Nephron (organoid): ENCODE measurements at regions not wholly inside any gene's neighbourhood (a gene's known extent, or its start where the extent isn't known, plus 50 kb on each side); places are given as distances from the start of the nearest gene placed in this dataset.

Source experiments
- H3K27ac Mint-ChIP-seq, 3 experiments: 2 replicates each; pipeline ENCODE4 v1.8.0; 2020; ENCODE audit warnings: mixed read lengths in 3 of 3, mild to moderate bottlenecking in 2 of 3, moderate library complexity in 1 of 3
- H3K27me3 Mint-ChIP-seq: 2 replicates; pipeline ENCODE4 v1.8.0; 2021; ENCODE audit warnings: low read depth, mild to moderate bottlenecking, moderate library complexity, mixed read lengths
- H3K36me3 Mint-ChIP-seq: 2 replicates; pipeline ENCODE4 v1.8.0; 2020; ENCODE audit warnings: low read depth, mixed read lengths
- H3K4me1 Mint-ChIP-seq: 2 replicates; pipeline ENCODE4 v1.8.0; 2020; ENCODE audit warnings: mixed read lengths
- H3K4me3 Mint-ChIP-seq, 3 experiments: 2 replicates each; pipeline ENCODE4 v1.8.0; 2020; ENCODE audit warnings: mild to moderate bottlenecking in 3 of 3, mixed read lengths in 3 of 3, moderate library complexity in 2 of 3
- H3K9me3 Mint-ChIP-seq: 2 replicates; pipeline ENCODE4 v1.8.0; 2020; ENCODE audit warnings: mixed read lengths
- CTCF ChIP-seq, 3 experiments: fragments of 200-600 bp; sonication (generic); IDR thresholded peaks; one replicate each; pipeline ENCODE4 v1.5.0; 2021; ENCODE audit warnings: antibody characterized with exemption in 3 of 3; ENCODE audit not compliant: unreplicated experiment in 3 of 3

GRCh38 chr5:92472981-92473566 is 1090.0 kb upstream of the ARRDC3 start:
- Mint-ChIP-seq H3K27ac (no peak overlapping the region), H3K36me3 (no peaks in the 10 kb centered on the region), H3K4me1 (peaks cover 10% of the 10 kb centered on the region), H3K9me3 (peaks cover 11% of the 10 kb centered on the region), H3K4me3 (no peak overlapping the region), H3K27me3 (no peaks in the 10 kb centered on the region)
- TF ChIP-seq CTCF (IDR thresholded peaks at IDR 0.05; ENCODE audit: unreplicated experiment in 3 of 3): no peak

- peak overlapping the region in 1 of 3 experiments; percentile 60 for H3K27ac Mint-ChIP-seq
- H3K36me3 Mint-ChIP-seq: no peaks in the 10 kb centered on the region
- no peaks in the 10 kb centered on the region for H3K27me3 Mint-ChIP-seq
- peaks cover 11% of the 10 kb centered on the region for H3K9me3 Mint-ChIP-seq
- peaks cover 15% of the 10 kb centered on the region for H3K4me1 Mint-ChIP-seq
- H3K4me3 Mint-ChIP-seq: no peak overlapping the region
- no peak for TF ChIP-seq CTCF (IDR thresholded peaks at IDR 0.05; ENCODE audit: unreplicated experiment in 3 of 3)
These were observed 1088.7 kb upstream of the ARRDC3 start for GRCh38 chr5:92471861-92472260.

- peak overlapping the region in 1 of 3 experiments; percentile 50 for H3K27ac Mint-ChIP-seq
- no peaks in the 10 kb centered on the region for H3K27me3 Mint-ChIP-seq
- H3K36me3 Mint-ChIP-seq: no peaks in the 10 kb centered on the region
- no peak overlapping the region for H3K4me3 Mint-ChIP-seq
- peaks cover 15% of the 10 kb centered on the region for H3K4me1 Mint-ChIP-seq
- TF ChIP-seq CTCF (IDR thresholded peaks at IDR 0.05; ENCODE audit: unreplicated experiment in 3 of 3): no peak
- H3K9me3 Mint-ChIP-seq: peaks cover 11% of the 10 kb centered on the region
These were observed 1087.7 kb upstream of the ARRDC3 start for GRCh38 chr5:92470770-92471169.

GRCh38 chr5:92468295-92468694 is 1085.2 kb upstream of the ARRDC3 start:
- Mint-ChIP-seq H3K27ac (peak overlapping the region in 2 of 3 experiments; percentile 45 to 80), H3K27me3 (no peaks in the 10 kb centered on the region), H3K36me3 (no peaks in the 10 kb centered on the region), H3K4me3 (no peak overlapping the region), H3K9me3 (peaks cover 4% of the 10 kb centered on the region), H3K4me1 (peaks cover 15% of the 10 kb centered on the region)
- TF ChIP-seq CTCF (IDR thresholded peaks at IDR 0.05; ENCODE audit: unreplicated experiment in 3 of 3): no peak

GRCh38 chr5:92467695-92468094 is 1084.6 kb upstream of the ARRDC3 start:
- Mint-ChIP-seq H3K27ac (peak overlapping the region in 2 of 3 experiments; percentile 45 to 80), H3K4me3 (no peak overlapping the region), H3K9me3 (no peaks in the 10 kb centered on the region), H3K36me3 (no peaks in the 10 kb centered on the region), H3K27me3 (no peaks in the 10 kb centered on the region), H3K4me1 (peaks cover 15% of the 10 kb centered on the region)
- TF ChIP-seq CTCF (IDR thresholded peaks at IDR 0.05; ENCODE audit: unreplicated experiment in 3 of 3): no peak

GRCh38 chr5:92460505-92460904 is 1077.4 kb upstream of the ARRDC3 start:
- H3K27ac Mint-ChIP-seq: no peak overlapping the region

More at GRCh38 chr5:92460505-92460904, 1077.4 kb upstream of the ARRDC3 start:
- Mint-ChIP-seq H3K9me3 (no peaks in the 10 kb centered on the region), H3K27me3 (no peaks in the 10 kb centered on the region), H3K36me3 (no peaks in the 10 kb centered on the region), H3K4me3 (no peak overlapping the region), H3K4me1 (no peaks in the 10 kb centered on the region)
- no peak for TF ChIP-seq CTCF (IDR thresholded peaks at IDR 0.05; ENCODE audit: unreplicated experiment in 3 of 3)
